Thyroid gland (tissue), 4 donors: ENCODE measurements at regions not wholly inside any gene's neighbourhood (a gene's known extent, or its start where the extent isn't known, plus 50 kb on each side); places are given as distances from the start of the nearest gene placed in this dataset.

Experiments
- POLR2A ChIP-seq, 2 donors: fragments of 450-650 bp; IDR thresholded peaks; one replicate each; pipeline ENCODE4 v1.6.1; 2017; ENCODE audit warnings: antibody characterized with exemption in 2 of 2, mild to moderate bottlenecking in 2 of 2, moderate library complexity in 1 of 2
- TF ChIP-seq, protein P1 (sequence below), 6 experiments: fragments of 200-600 bp in 3 of 6; fragments of 450-650 bp in 3 of 6; sonication (generic) in 3 of 6; IDR thresholded peaks; one replicate each; pipeline ENCODE4 v1.5.1; 2016 to 2019; ENCODE audit warnings: antibody characterized with exemption in 6 of 6, mild to moderate bottlenecking in 2 of 6, inconsistent platforms in 1 of 6, moderate library complexity in 1 of 6

DNA sequence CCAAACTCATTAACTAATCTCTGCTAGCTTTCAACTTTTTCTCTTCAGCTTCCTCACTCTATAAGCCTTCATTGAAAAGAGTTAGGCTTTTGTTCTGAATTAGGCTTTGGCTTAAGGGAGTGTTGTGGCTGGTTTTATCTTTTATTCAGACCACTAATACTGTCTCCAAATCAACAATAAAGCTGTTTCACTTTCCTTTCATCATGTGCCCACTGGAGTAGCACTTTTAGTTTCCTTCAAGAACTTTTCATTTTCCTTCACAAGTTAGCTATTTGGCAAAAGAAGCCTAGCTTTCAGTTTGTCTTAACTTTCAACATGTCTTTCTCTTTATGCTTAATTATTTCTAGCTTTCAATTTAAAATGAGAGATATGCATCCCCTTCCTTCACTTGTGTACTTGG is 271.7 kb upstream of the FSIP2 start:
- TF ChIP-seq, protein P1, sequence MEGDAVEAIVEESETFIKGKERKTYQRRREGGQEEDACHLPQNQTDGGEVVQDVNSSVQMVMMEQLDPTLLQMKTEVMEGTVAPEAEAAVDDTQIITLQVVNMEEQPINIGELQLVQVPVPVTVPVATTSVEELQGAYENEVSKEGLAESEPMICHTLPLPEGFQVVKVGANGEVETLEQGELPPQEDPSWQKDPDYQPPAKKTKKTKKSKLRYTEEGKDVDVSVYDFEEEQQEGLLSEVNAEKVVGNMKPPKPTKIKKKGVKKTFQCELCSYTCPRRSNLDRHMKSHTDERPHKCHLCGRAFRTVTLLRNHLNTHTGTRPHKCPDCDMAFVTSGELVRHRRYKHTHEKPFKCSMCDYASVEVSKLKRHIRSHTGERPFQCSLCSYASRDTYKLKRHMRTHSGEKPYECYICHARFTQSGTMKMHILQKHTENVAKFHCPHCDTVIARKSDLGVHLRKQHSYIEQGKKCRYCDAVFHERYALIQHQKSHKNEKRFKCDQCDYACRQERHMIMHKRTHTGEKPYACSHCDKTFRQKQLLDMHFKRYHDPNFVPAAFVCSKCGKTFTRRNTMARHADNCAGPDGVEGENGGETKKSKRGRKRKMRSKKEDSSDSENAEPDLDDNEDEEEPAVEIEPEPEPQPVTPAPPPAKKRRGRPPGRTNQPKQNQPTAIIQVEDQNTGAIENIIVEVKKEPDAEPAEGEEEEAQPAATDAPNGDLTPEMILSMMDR (IDR thresholded peaks at IDR 0.05): no peak
- no peak for TF ChIP-seq POLR2A (IDR thresholded peaks at IDR 0.05)
